ENCODE measurements at regions not wholly inside any gene's neighbourhood (a gene's known extent, or its start where the extent isn't known, plus 50 kb on each side); places are given as distances from the start of the nearest gene placed in this dataset.

DNA sequence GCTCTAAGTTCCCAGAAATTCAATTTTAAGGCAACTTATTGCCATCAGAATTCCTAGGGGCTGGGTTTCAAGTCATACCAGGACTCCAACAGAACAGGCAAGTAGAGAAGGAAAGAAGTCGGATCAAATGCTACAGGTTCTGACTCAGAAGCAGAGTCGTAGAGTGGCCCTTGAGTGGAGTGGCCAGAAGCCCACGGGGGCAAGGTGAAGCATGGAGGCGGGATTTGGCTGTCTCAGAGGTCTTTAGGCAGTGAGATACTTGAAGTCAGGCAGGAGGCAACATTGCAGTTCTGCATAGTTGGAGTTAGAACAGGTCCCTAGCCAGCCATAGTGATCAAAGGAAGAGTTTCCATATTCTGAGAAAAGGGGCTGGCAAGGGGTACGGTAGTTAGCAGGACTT lies 111.6 kb downstream of the NHLRC3 start:
- intact Hi-C loops (cut with DNase I), result no loop called here
- WGBS, result 91% methylated on average over 5 of the region's 5 CpGs
- peaks cover 3 to 5% (median 4%) of the 10 kb centered on the region in 4 donors for H3K4me1 ChIP-seq
- H3K4me3 ChIP-seq, result no peak overlapping the region
- H3K27ac ChIP-seq (replicated peaks in 1 of 4), result no peak overlapping the region
- no peaks in the 10 kb centered on the region for H3K27me3 ChIP-seq
- no peak for DNase-seq (ENCODE audit: extremely low spot score)
- H3K9me3 ChIP-seq, result no peaks in the 10 kb centered on the region
- no peaks in the 10 kb centered on the region for H3K36me3 ChIP-seq
- TF ChIP-seq POLR2A (IDR thresholded peaks at IDR 0.05; ENCODE audit: low read depth) (no peak), POLR2AphosphoS5 (IDR thresholded peaks at IDR 0.05) (no peak)

DNA sequence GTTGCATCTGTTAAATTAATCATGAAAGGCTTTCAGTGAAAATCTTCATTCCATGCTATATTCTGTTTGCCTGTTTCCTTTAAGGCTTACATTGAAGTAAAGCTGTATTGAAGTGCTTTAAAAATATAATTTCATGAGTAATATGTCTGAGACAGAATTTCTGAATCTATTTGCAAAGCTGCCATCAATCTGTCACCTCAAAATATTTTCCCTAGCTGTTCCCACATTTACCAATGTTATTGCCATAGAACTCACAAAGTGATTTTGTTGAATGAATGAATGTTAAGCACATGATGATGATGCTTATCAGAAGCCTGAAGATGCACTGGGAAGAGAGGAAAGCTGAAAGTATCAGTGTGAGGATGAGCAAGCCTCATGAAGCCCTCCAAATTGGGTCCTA lies 115.8 kb downstream of the NHLRC3 start:
- H3K27ac ChIP-seq (replicated peaks in 1 of 4), result no peak overlapping the region
- DNase-seq (ENCODE audit: extremely low spot score), result no peak
- peaks cover 0 to 1% (median 0%) of the 10 kb centered on the region in 4 donors for H3K4me1 ChIP-seq
- TF ChIP-seq POLR2AphosphoS5 (IDR thresholded peaks at IDR 0.05) (no peak), EP300 (IDR thresholded peaks at IDR 0.05) (no peak), POLR2A (IDR thresholded peaks at IDR 0.05; ENCODE audit: low read depth) (no peak)
- TF ChIP-seq, protein P1, sequence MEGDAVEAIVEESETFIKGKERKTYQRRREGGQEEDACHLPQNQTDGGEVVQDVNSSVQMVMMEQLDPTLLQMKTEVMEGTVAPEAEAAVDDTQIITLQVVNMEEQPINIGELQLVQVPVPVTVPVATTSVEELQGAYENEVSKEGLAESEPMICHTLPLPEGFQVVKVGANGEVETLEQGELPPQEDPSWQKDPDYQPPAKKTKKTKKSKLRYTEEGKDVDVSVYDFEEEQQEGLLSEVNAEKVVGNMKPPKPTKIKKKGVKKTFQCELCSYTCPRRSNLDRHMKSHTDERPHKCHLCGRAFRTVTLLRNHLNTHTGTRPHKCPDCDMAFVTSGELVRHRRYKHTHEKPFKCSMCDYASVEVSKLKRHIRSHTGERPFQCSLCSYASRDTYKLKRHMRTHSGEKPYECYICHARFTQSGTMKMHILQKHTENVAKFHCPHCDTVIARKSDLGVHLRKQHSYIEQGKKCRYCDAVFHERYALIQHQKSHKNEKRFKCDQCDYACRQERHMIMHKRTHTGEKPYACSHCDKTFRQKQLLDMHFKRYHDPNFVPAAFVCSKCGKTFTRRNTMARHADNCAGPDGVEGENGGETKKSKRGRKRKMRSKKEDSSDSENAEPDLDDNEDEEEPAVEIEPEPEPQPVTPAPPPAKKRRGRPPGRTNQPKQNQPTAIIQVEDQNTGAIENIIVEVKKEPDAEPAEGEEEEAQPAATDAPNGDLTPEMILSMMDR (IDR thresholded peaks at IDR 0.05), result no peak
- no peaks in the 10 kb centered on the region for H3K9me3 ChIP-seq
- H3K36me3 ChIP-seq, result no peaks in the 10 kb centered on the region
- H3K4me3 ChIP-seq, result no peak overlapping the region
- H3K27me3 ChIP-seq, result no peaks in the 10 kb centered on the region
- intact Hi-C loops (cut with DNase I), result no loop called here

DNA sequence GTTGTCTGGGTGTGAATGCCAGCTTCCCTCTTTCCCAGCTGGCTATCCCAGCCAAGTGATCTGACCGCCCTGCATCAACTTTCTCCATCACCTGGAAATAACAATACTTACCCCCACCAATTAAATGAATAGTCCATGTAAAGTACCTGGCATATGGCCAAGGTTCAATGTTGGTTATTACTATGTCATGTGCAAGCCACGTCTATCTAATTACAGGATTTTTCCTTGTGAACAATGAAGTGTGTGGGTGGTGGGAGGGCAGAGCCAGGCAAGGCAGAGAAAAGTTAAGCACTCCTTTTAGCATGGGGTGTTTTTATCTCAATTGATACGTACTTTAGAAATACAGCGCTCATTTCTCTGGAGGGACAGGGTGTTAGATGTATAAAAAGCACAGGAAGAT lies 121.1 kb downstream of the NHLRC3 start:
- WGBS, result 47% methylated on average over 4 of the region's 4 CpGs
- peaks cover 0 to 14% (median 13%) of the 10 kb centered on the region in 4 donors for H3K4me1 ChIP-seq
- intact Hi-C loops (cut with DNase I), result no loop called here
- H3K27ac ChIP-seq (replicated peaks in 1 of 4), result no peak overlapping the region
- H3K9me3 ChIP-seq, result no peaks in the 10 kb centered on the region
- no peak for DNase-seq (ENCODE audit: extremely low spot score)
- TF ChIP-seq, protein P1 (IDR thresholded peaks at IDR 0.05), result no peak
- no peak for TF ChIP-seq EP300 (IDR thresholded peaks at IDR 0.05)
- TF ChIP-seq POLR2A (IDR thresholded peaks at IDR 0.05; ENCODE audit: low read depth), result no peak
- H3K27me3 ChIP-seq, result no peaks in the 10 kb centered on the region
- no peak overlapping the region for H3K4me3 ChIP-seq
- H3K36me3 ChIP-seq, result no peaks in the 10 kb centered on the region

DNA sequence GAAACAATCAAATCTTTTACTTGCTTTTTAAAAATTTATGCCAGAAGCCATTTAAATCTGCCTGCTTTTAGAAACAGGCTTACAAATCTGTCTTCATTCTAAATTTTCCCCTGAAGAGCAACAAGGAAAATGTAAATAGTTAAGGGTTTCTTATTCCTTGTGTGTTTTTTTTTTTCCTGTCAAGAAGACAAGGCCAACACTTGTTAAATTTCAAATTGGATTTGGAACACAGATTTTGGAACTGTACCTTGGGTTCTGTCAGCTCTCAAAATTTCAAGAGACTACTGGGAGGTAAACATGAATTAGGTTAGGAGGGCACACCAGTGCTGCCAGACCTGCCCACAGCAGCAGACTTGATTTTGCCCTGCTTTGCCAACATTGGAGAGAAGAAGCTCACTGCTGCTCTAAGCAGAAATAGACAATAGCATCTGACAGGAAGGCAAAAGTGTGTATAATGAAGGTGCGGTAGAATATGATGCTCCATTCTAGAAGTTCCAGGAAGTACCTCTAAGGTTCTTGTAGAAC lies 121.7 kb downstream of the NHLRC3 start:
- no peak overlapping the region for H3K4me3 ChIP-seq
- 64% methylated on average over 1 of the region's 1 CpG for WGBS
- no peak for DNase-seq (ENCODE audit: extremely low spot score)
- H3K4me1 ChIP-seq, result peaks cover 0 to 14% (median 13%) of the 10 kb centered on the region in 4 donors
- H3K9me3 ChIP-seq, result no peaks in the 10 kb centered on the region
- intact Hi-C loops (cut with DNase I), result no loop called here
- H3K36me3 ChIP-seq, result no peaks in the 10 kb centered on the region
- no peak overlapping the region for H3K27ac ChIP-seq (replicated peaks in 1 of 4)
- TF ChIP-seq POLR2AphosphoS5 (IDR thresholded peaks at IDR 0.05) (no peak), EP300 (IDR thresholded peaks at IDR 0.05) (no peak), POLR2A (IDR thresholded peaks at IDR 0.05; ENCODE audit: low read depth) (no peak)
- TF ChIP-seq, protein P1 (IDR thresholded peaks at IDR 0.05), result no peak
- H3K27me3 ChIP-seq, result no peaks in the 10 kb centered on the region

DNA sequence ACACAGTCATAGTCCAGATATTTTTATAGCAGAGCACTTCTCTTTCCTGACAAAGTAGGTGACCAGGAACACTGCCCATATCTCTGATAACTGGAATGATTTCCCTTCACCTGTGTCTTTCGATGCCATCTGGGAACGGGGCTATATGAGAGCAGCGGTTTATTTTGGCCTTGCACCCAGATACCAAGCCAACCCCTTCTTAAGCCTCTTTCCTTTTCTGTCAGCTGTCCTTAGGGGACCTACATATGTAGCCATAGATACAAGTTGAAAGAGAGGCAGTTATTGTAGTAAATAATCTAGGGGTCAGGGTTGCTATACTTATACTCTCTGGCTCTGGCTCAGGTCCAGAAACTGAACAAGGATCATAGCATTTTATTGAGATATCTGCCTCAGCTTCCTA lies 128.8 kb downstream of the NHLRC3 start:
- intact Hi-C loops (cut with DNase I), result no loop called here
- WGBS, result 63% methylated on average over 3 of the region's 3 CpGs

More for the DNA sequence above, 128.8 kb downstream of the NHLRC3 start:
- Histone ChIP-seq H3K27me3 (no peaks in the 10 kb centered on the region), H3K4me1 (no peaks in the 10 kb centered on the region), H3K9me3 (no peaks in the 10 kb centered on the region), H3K36me3 (no peaks in the 10 kb centered on the region), H3K4me3 (no peak overlapping the region), H3K27ac (replicated peaks in 1 of 4) (no peak overlapping the region)
- DNase-seq (ENCODE audit: extremely low spot score), result no peak
- TF ChIP-seq EP300 (IDR thresholded peaks at IDR 0.05) (no peak), POLR2A (IDR thresholded peaks at IDR 0.05; ENCODE audit: low read depth) (no peak), POLR2AphosphoS5 (IDR thresholded peaks at IDR 0.05) (no peak)
- TF ChIP-seq, protein P1 (IDR thresholded peaks at IDR 0.05), result no peak

Measured in esophagus muscularis mucosa (tissue), 4 donors.